CD14-positive monocyte (primary cell): ENCODE measurements at regions not wholly inside any gene's neighbourhood (a gene's known extent, or its start where the extent isn't known, plus 50 kb on each side); places are given as distances from the start of the nearest gene placed in this dataset.
"Not testable (repeated sequence)": the region's sequence is repeated elsewhere in the genome, so short reads cannot be mapped to it uniquely, and the experiment has no call there.

Experiments
- DNase-seq, 3 donors: peaks; one replicate each; pipeline ENCODE4 v3.0.0-alpha.2; 2011 to 2022
- H2AFZ ChIP-seq: 2 replicates; pipeline ENCODE4 v1.6.0; 2012; ENCODE audit warnings: mild to moderate bottlenecking, low read depth, low read length, inconsistent platforms; ENCODE audit not compliant: insufficient read depth, poor library complexity, severe bottlenecking
- H3K27ac ChIP-seq, 2 donors: 1 replicate in 1 of 2; 2 replicates in 1 of 2; pipeline ENCODE4 v1.5.1; 2012 to 2013; ENCODE audit warnings: low read length in 2 of 2, control low read depth in 1 of 2, inconsistent platforms in 1 of 2, low read depth in 1 of 2, mild to moderate bottlenecking in 1 of 2
- H3K27me3 ChIP-seq, 2 donors: one replicate each; pipeline versions ENCODE4 v1.6.0 to v1.6.1; 2011 to 2013; ENCODE audit warnings: low read length in 2 of 2; ENCODE audit not compliant: control insufficient read depth in 2 of 2, insufficient read depth in 2 of 2
- H3K36me3 ChIP-seq, 2 donors: replicated peaks in 1 of 2; 1 replicate in 1 of 2; 2 replicates in 1 of 2; pipeline versions ENCODE4 v1.5.1 to v1.6.1; 2012 to 2013; ENCODE audit warnings: low read length in 2 of 2, control low read depth in 1 of 2, inconsistent platforms in 1 of 2, mild to moderate bottlenecking in 1 of 2; ENCODE audit not compliant: insufficient read depth in 2 of 2, control insufficient read depth in 1 of 2
- H3K4me1 ChIP-seq, 2 donors: 1 replicate in 1 of 2; 2 replicates in 1 of 2; pipeline versions ENCODE4 v1.5.1 to v1.6.1; 2012 to 2013; ENCODE audit warnings: low read length in 2 of 2, control low read depth in 1 of 2, inconsistent platforms in 1 of 2, mild to moderate bottlenecking in 1 of 2, moderate library complexity in 1 of 2; ENCODE audit not compliant: insufficient read depth in 2 of 2, control insufficient read depth in 1 of 2
- H3K4me2 ChIP-seq: replicated peaks from 2 replicates; pipeline ENCODE3; 2012; ENCODE audit warnings: low read length, moderate library complexity, mild to moderate bottlenecking; ENCODE audit not compliant: poor library complexity, severe bottlenecking; ENCODE audit errors: extremely low read depth
- H3K4me3 ChIP-seq, 3 experiments: fragments of 200-600 bp in 1 of 3; sonication (generic) in 1 of 3; replicated peaks in 1 of 3; 1 replicate in 2 of 3; 2 replicates in 1 of 3; pipeline ENCODE4 v1.5.1; 2011 to 2013; ENCODE audit warnings: low read length in 3 of 3, mild to moderate bottlenecking in 3 of 3, control low read depth in 2 of 3, low read depth in 2 of 3, inconsistent platforms in 1 of 3, moderate library complexity in 1 of 3
- H3K79me2 ChIP-seq: 2 replicates; pipeline ENCODE4 v1.6.0; 2012; ENCODE audit warnings: mild to moderate bottlenecking, control low read depth, inconsistent platforms, low read length, moderate library complexity; ENCODE audit not compliant: insufficient read depth
- H3K9ac ChIP-seq: 2 replicates; pipeline ENCODE4 v1.6.0; 2017; ENCODE audit warnings: low read length, mild to moderate bottlenecking; ENCODE audit not compliant: insufficient read depth, poor library complexity, severe bottlenecking
- H3K9me3 ChIP-seq, 2 donors: replicated peaks in 1 of 2; 1 replicate in 1 of 2; 2 replicates in 1 of 2; pipeline versions ENCODE4 v1.5.1 to v1.6.1; 2012 to 2013; ENCODE audit warnings: low read length in 2 of 2, control low read depth in 1 of 2; ENCODE audit not compliant: control insufficient read depth in 1 of 2, insufficient read depth in 1 of 2
- H4K20me1 ChIP-seq: 2 replicates; pipeline ENCODE4 v1.6.0; 2012; ENCODE audit warnings: mild to moderate bottlenecking, low read length, control low read depth, moderate library complexity; ENCODE audit not compliant: insufficient read depth
- H3K27ac Mint-ChIP-seq, 7 donors: one replicate each; pipeline ENCODE4 v1.8.0; 2020; ENCODE audit warnings: mild to moderate bottlenecking in 7 of 7, mixed read lengths in 7 of 7, moderate library complexity in 6 of 7, inconsistent platforms in 2 of 7
- H3K27me3 Mint-ChIP-seq, 3 donors: one replicate each; pipeline ENCODE4 v1.8.0; 2021 to 2022; ENCODE audit warnings: low read depth in 3 of 3, mild to moderate bottlenecking in 3 of 3, mixed read lengths in 3 of 3, moderate library complexity in 3 of 3, inconsistent platforms in 1 of 3
- H3K36me3 Mint-ChIP-seq, 2 donors: one replicate each; pipeline ENCODE4 v1.8.0; 2020; ENCODE audit warnings: mixed read lengths in 2 of 2, inconsistent platforms in 1 of 2, mild to moderate bottlenecking in 1 of 2
- H3K4me1 Mint-ChIP-seq: one replicate; pipeline ENCODE4 v1.8.0; 2020; ENCODE audit warnings: mild to moderate bottlenecking, mixed read lengths
- H3K4me3 Mint-ChIP-seq, 2 donors: one replicate each; pipeline ENCODE4 v1.8.0; 2020; ENCODE audit warnings: mild to moderate bottlenecking in 2 of 2, mixed read lengths in 2 of 2, moderate library complexity in 1 of 2
- H3K9me3 Mint-ChIP-seq, 7 donors: one replicate each; pipeline ENCODE4 v1.8.0; 2020 to 2022; ENCODE audit warnings: mixed read lengths in 7 of 7, mild to moderate bottlenecking in 6 of 7, moderate library complexity in 6 of 7, inconsistent platforms in 2 of 7
- CTCF ChIP-seq: fragments of 200-600 bp; IDR thresholded peaks from one replicate; pipeline ENCODE4 v1.8.0; 2022; ENCODE audit warnings: antibody characterized with exemption, mild to moderate bottlenecking
- WGBS: methylation state at CpG from one replicate; pipeline ENCODE4 v1.1.5; 2013; ENCODE audit warnings: missing lambda C conversion rate; ENCODE audit not compliant: insufficient coverage; 5-methylcytosine and 5-hydroxymethylcytosine counted together
- intact Hi-C, 2 donors: fragments of 100-400 bp; cut with micrococcal nuclease; formaldehyde crosslinking; loops; one replicate each; pipeline versions ENCODE4 v1.15.0 to v1.15.1; 2023

- no peak for DNase-seq
- peaks cover 0 to 24% (median 8%) of the 10 kb centered on the region in 7 donors for H3K9me3 Mint-ChIP-seq
- H4K20me1 ChIP-seq: no peaks in the 10 kb centered on the region
Measured at GRCh38 chr3:75395580-75396315, 268.4 kb upstream of the FRG2C start.

GRCh38 chr3:75396316-75396802, 267.8 kb upstream of the FRG2C start:
- 73% methylated on average over 25 of the region's 29 CpGs for WGBS
- no peak for TF ChIP-seq CTCF
- intact Hi-C loops: no loop called here

More at GRCh38 chr3:75395580-75396315, 268.4 kb upstream of the FRG2C start:
- WGBS: 77% methylated on average over 50 of the region's 61 CpGs
- Histone ChIP-seq H3K4me3 (no peak overlapping the region), H3K9me3 (peaks cover 0 to 6% of the 10 kb centered on the region in 2 donors), H3K27me3 (no peaks in the 10 kb centered on the region), H3K36me3 (no peaks in the 10 kb centered on the region), H3K27ac (no peak overlapping the region), H3K4me1 (no peaks in the 10 kb centered on the region), H3K4me2 (peak overlapping the region; percentile 31), H3K79me2 (no peaks in the 10 kb centered on the region), H3K9ac (no peak overlapping the region), H2AFZ (peak overlapping the region; percentile 46)
- Mint-ChIP-seq H3K27ac (no peak overlapping the region), H3K36me3 (no peaks in the 10 kb centered on the region), H3K4me1 (no peaks in the 10 kb centered on the region), H3K4me3 (no peak overlapping the region), H3K27me3 (peaks cover 0 to 1% (median 0%) of the 10 kb centered on the region in 3 donors)
- no peak for TF ChIP-seq CTCF
- intact Hi-C loops: no loop called here

GRCh38 chr3:75397486-75397885, 266.6 kb upstream of the FRG2C start:
- H3K27ac Mint-ChIP-seq, H3K9ac ChIP-seq, H3K27ac ChIP-seq, H3K36me3 Mint-ChIP-seq, H3K4me2 ChIP-seq, H3K4me3 ChIP-seq, H3K4me1 Mint-ChIP-seq, H3K4me3 Mint-ChIP-seq, DNase-seq, intact Hi-C loops, H4K20me1 ChIP-seq, H3K79me2 ChIP-seq, H3K27me3 ChIP-seq, H2AFZ ChIP-seq, H3K9me3 ChIP-seq, H3K4me1 ChIP-seq, H3K36me3 ChIP-seq, H3K27me3 Mint-ChIP-seq: not testable (repeated sequence)
- WGBS: 97% methylated on average over 20 of the region's 20 CpGs
- peaks cover 0 to 24% (median 8%) of the 10 kb centered on the region in 7 donors for H3K9me3 Mint-ChIP-seq

More at GRCh38 chr3:75396316-75396802, 267.8 kb upstream of the FRG2C start:
- no peak overlapping the region for H3K9ac ChIP-seq
- H4K20me1 ChIP-seq: no peaks in the 10 kb centered on the region
- H3K27ac ChIP-seq: no peak overlapping the region
- H3K4me2 ChIP-seq: peak overlapping the region; percentile 31
- H3K9me3 Mint-ChIP-seq: peaks cover 0 to 24% (median 8%) of the 10 kb centered on the region in 7 donors
- no peaks in the 10 kb centered on the region for H3K4me1 Mint-ChIP-seq
- H3K4me3 Mint-ChIP-seq: no peak overlapping the region
- no peak overlapping the region for H3K4me3 ChIP-seq
- H3K9me3 ChIP-seq: peaks cover 0 to 6% of the 10 kb centered on the region in 2 donors
- H3K4me1 ChIP-seq: no peaks in the 10 kb centered on the region
- no peak for DNase-seq
- H3K36me3 Mint-ChIP-seq: no peaks in the 10 kb centered on the region
- H3K79me2 ChIP-seq: no peaks in the 10 kb centered on the region
- no peaks in the 10 kb centered on the region for H3K27me3 ChIP-seq
- H3K36me3 ChIP-seq: no peaks in the 10 kb centered on the region
- H3K27ac Mint-ChIP-seq: no peak overlapping the region
- peaks cover 0 to 1% (median 0%) of the 10 kb centered on the region in 3 donors for H3K27me3 Mint-ChIP-seq
- peak overlapping the region; percentile 46 for H2AFZ ChIP-seq
